GM19035 (cell line): ENCODE measurements at regions not wholly inside any gene's neighbourhood (a gene's known extent, or its start where the extent isn't known, plus 50 kb on each side); places are given as distances from the start of the nearest gene placed in this dataset.
"Not testable (repeated sequence)": the region's sequence is repeated elsewhere in the genome, so short reads cannot be mapped to it uniquely, and the experiment has no call there.

Experiments
- ATAC-seq: cut with Tn5 transposase; IDR thresholded peaks from one replicate; pipeline ENCODE4 v1.9.1; 2021; ENCODE audit not compliant: unreplicated experiment

GRCh38 chr6:140252099-140252498, 877.7 kb upstream of the CITED2 start:
- ATAC-seq, result no peak

GRCh38 chr6:140245296-140246040, 871.0 kb upstream of the CITED2 start:
- ATAC-seq, result no peak

GRCh38 chr6:140237251-140237650, 862.8 kb upstream of the CITED2 start:
- ATAC-seq, result no peak

GRCh38 chr6:140236732-140237131, 862.3 kb upstream of the CITED2 start:
- no peak for ATAC-seq

- no peak for ATAC-seq
Observed at GRCh38 chr6:140230282-140230681, 855.8 kb upstream of the CITED2 start.

GRCh38 chr6:140228491-140228890, 854.0 kb upstream of the CITED2 start:
- ATAC-seq, result no peak

- no peak for ATAC-seq
Observed at GRCh38 chr6:140226637-140227036, 852.2 kb upstream of the CITED2 start.

- no peak for ATAC-seq
Observed at GRCh38 chr6:140225701-140226436, 851.4 kb upstream of the CITED2 start.

GRCh38 chr6:140217283-140217682, 842.8 kb upstream of the CITED2 start:
- no peak for ATAC-seq

GRCh38 chr6:140209775-140210174, 835.3 kb upstream of the CITED2 start:
- no peak for ATAC-seq

GRCh38 chr6:140208286-140208685, 833.8 kb upstream of the CITED2 start:
- no peak for ATAC-seq

- no peak for ATAC-seq
Observed at GRCh38 chr6:140205795-140206593, 831.5 kb upstream of the CITED2 start.

GRCh38 chr6:140204154-140204553, 829.7 kb upstream of the CITED2 start:
- no peak for ATAC-seq

GRCh38 chr6:140203661-140204147, 829.3 kb upstream of the CITED2 start:
- ATAC-seq, result no peak

GRCh38 chr6:140202964-140203515, 828.6 kb upstream of the CITED2 start:
- no peak for ATAC-seq

GRCh38 chr6:140201787-140202458, 827.5 kb upstream of the CITED2 start:
- no peak for ATAC-seq

GRCh38 chr6:140193269-140193668, 818.8 kb upstream of the CITED2 start:
- no peak for ATAC-seq

- ATAC-seq, result no peak
Observed at GRCh38 chr6:140192018-140192417, 817.6 kb upstream of the CITED2 start.

- ATAC-seq, result not testable (repeated sequence)
Observed at GRCh38 chr6:140189263-140189662, 814.8 kb upstream of the CITED2 start.

GRCh38 chr6:140185991-140186390, 811.5 kb upstream of the CITED2 start:
- ATAC-seq, result no peak

GRCh38 chr6:140183881-140184280, 809.4 kb upstream of the CITED2 start:
- ATAC-seq, result no peak
